ENCODE measurements at regions not wholly inside any gene's neighbourhood (a gene's known extent, or its start where the extent isn't known, plus 50 kb on each side); places are given as distances from the start of the nearest gene placed in this dataset.

DNA sequence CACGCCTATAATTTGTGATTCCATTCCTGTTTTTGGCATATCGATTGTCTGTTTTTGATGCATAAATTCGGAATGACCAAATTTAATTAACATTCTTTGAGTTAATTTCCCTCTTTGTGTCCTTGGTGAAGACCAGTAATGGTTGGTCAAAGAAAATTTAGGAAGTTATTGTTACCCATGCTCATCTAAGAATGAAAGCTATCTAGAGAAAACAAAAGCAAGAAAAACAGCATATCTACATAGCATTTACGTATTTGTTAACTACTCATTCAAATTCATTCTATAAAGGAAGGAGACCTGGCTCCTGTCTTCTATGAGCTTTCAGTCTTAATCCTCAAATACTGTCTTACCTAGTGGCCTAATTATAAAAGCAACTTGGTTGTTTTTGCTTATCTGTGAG is 59.2 kb upstream of the CHST9 start:
- TF ChIP-seq, protein P1, sequence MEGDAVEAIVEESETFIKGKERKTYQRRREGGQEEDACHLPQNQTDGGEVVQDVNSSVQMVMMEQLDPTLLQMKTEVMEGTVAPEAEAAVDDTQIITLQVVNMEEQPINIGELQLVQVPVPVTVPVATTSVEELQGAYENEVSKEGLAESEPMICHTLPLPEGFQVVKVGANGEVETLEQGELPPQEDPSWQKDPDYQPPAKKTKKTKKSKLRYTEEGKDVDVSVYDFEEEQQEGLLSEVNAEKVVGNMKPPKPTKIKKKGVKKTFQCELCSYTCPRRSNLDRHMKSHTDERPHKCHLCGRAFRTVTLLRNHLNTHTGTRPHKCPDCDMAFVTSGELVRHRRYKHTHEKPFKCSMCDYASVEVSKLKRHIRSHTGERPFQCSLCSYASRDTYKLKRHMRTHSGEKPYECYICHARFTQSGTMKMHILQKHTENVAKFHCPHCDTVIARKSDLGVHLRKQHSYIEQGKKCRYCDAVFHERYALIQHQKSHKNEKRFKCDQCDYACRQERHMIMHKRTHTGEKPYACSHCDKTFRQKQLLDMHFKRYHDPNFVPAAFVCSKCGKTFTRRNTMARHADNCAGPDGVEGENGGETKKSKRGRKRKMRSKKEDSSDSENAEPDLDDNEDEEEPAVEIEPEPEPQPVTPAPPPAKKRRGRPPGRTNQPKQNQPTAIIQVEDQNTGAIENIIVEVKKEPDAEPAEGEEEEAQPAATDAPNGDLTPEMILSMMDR (IDR thresholded peaks at IDR 0.05): no peak
- TF ChIP-seq POLR2A (IDR thresholded peaks at IDR 0.05): no peak

Measured in lower leg skin (tissue), 3 donors.